AG04450 (cell line): ENCODE measurements at regions not wholly inside any gene's neighbourhood (a gene's known extent, or its start where the extent isn't known, plus 50 kb on each side); places are given as distances from the start of the nearest gene placed in this dataset.

Experiments used
- CTCF ChIA-PET: fragments of 300-600, 350-600 bp; formaldehyde crosslinking; extraction: SDS; loops from one replicate; lab custom pipeline; 2022; ENCODE audit warnings: antibody characterized with exemption, inconsistent platforms; lab: Charles Lee
- POLR2A ChIA-PET: fragments of 350-600 bp; formaldehyde crosslinking; extraction: SDS; loops from one replicate; lab custom pipeline; 2021; ENCODE audit warnings: antibody characterized with exemption, inconsistent platforms; lab: Yijun Ruan, JAX
- DNase-seq: peaks from one replicate; pipeline ENCODE4 v3.0.0-alpha.2; 2011; ENCODE audit warnings: low read depth, low spot score
- H3K27ac ChIP-seq: one replicate; pipeline ENCODE4 v1.5.1; 2012; ENCODE audit warnings: low read depth, low read length, control low read depth
- H3K27me3 ChIP-seq: one replicate; pipeline ENCODE4 v1.6.0; 2012; ENCODE audit warnings: low read length; ENCODE audit not compliant: control insufficient read depth, insufficient read depth
- H3K4me3 ChIP-seq: 2 replicates; pipeline ENCODE4 v1.5.1; 2011; ENCODE audit warnings: mild to moderate bottlenecking, low read depth, low read length, control low read depth
- H3K9me3 ChIP-seq: 2 replicates; pipeline ENCODE4 v1.5.1; 2012; ENCODE audit warnings: low read length; ENCODE audit not compliant: control insufficient read depth, insufficient read depth
- CTCF ChIP-seq: IDR thresholded peaks from 2 replicates; pipeline ENCODE4 v1.5.1; 2011; ENCODE audit warnings: low read depth, low read length, control low read depth, inconsistent platforms

DNA sequence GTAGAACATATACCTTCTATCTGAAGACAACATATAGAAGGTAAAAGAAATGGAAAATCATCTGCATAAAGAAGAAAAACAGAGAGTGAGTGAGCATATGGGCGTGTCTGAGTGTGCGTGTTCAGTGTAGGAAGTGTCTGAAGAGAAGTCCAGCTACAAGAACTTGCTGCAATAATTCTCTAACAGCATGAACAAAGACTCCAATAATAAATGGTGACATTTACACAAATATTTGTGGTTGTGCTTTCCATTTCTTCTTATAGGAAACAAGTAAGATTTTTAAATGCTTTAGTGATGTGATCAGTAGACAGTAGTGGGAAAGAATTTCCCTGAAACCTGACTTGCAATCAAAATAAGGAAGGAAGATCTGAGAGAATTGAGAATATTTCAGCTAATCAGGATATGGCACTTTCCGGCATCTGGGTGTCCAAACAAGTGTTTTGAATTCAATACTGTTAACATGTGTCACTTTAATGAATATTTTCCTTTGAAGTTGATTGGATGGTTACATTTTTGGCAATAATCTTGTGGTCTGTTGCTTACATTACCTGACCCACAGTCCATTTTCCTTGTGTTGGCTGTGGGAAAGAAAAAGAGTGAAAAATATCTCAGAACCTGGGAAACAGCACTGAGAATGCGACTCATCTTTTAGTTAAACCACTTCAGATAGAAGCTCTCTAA, 154.0 kb downstream of the TGFB2 start:
- TF ChIP-seq CTCF = no peak
- CTCF ChIA-PET = interaction anchor here (0.5 to 1.2 kb wide), 2 partner anchors 17 to 118 kb away, joined by 4 to 5 read pairs; no protein-coding TSS in a partner anchor
- no peak for DNase-seq
- Histone ChIP-seq H3K4me3 (peak overlapping the region; percentile 57), H3K27ac (peak overlapping the region; percentile 91), H3K9me3 (no peaks in the 10 kb centered on the region), H3K27me3 (no peaks in the 10 kb centered on the region)
- POLR2A ChIA-PET = interaction anchor here (1.3 to 1.5 kb wide), 2 partner anchors 29 to 154 kb away, joined by 3 to 7 read pairs; partner anchors contain the start of gene TGFB2

- POLR2A ChIA-PET = interaction anchor here (1.5 kb wide), 1 partner anchor 155 kb away, joined by 7 read pairs; the partner anchor contains the start of gene TGFB2
- no peak for DNase-seq
- H3K27ac ChIP-seq = peak overlapping the region; percentile 3
- no peaks in the 10 kb centered on the region for H3K27me3 ChIP-seq
- CTCF ChIA-PET = interaction anchor here (0.5 kb wide), 1 partner anchor 119 kb away, joined by 4 read pairs; no protein-coding TSS in a partner anchor
- H3K4me3 ChIP-seq = no peak overlapping the region
- no peak for TF ChIP-seq CTCF
- H3K9me3 ChIP-seq = no peaks in the 10 kb centered on the region
These were observed 154.8 kb downstream of the TGFB2 start for GRCh38 chr1:218499911-218500310.

DNA sequence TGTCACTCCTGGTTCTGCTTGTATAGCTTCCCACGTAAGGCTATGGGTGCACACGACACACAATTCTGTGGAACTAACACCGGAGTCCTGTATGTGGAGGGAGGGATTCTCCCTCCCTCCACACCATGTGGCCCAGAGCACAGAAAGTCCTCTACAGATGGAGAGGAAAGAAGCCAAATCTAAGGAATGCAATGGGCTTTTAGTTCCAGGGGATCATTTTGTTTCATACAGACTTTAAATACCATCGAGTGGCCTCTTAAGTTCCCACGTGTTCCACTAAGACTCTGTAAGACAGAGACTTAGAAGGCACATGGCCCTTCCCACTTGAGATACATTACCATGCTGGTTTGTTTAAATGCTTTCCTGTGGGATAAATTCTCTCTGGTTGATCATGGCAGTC, 156.0 kb downstream of the TGFB2 start:
- Histone ChIP-seq H3K27ac (no peak overlapping the region), H3K9me3 (no peaks in the 10 kb centered on the region), H3K27me3 (no peaks in the 10 kb centered on the region), H3K4me3 (no peak overlapping the region)
- no peak for DNase-seq
- TF ChIP-seq CTCF = no peak
- CTCF ChIA-PET = no interaction called here
- POLR2A ChIA-PET = no interaction called here

- Histone ChIP-seq H3K27ac (no peak overlapping the region), H3K4me3 (no peak overlapping the region), H3K9me3 (peaks cover 6% of the 10 kb centered on the region), H3K27me3 (no peaks in the 10 kb centered on the region)
- POLR2A ChIA-PET = no interaction called here
- CTCF ChIA-PET = interaction anchor here (1.2 kb wide), 1 partner anchor 164 kb away, joined by 3 read pairs; no protein-coding TSS in a partner anchor
- DNase-seq = no peak
- no peak for TF ChIP-seq CTCF
These were observed 157.2 kb downstream of the TGFB2 start for GRCh38 chr1:218502383-218502782.

DNA sequence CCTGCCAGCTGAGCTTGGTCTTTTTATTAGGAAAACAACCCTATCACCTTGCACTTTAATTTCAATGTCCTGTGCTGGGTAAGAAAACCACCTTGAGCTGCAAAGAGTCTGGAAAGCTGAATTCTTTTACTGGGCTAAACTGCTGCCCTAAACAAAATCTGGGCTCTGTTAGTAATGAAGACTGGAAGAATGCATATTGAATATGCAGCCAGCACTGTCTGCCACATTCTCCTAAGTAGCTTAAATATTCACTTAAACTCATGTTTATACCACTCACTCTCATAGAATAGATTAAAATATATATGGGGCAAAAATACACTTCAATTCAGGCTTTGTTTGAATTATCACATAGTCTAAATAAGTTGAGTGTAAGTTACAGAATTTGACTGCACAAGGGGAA, 158.0 kb downstream of the TGFB2 start:
- Histone ChIP-seq H3K27me3 (no peaks in the 10 kb centered on the region), H3K9me3 (peaks cover 11% of the 10 kb centered on the region), H3K27ac (no peak overlapping the region), H3K4me3 (no peak overlapping the region)
- ChIA-PET CTCF (interaction anchor here (1.2 kb wide), 1 partner anchor 164 kb away, joined by 3 read pairs; no protein-coding TSS in a partner anchor), POLR2A (no interaction called here)
- DNase-seq = no peak
- TF ChIP-seq CTCF = no peak
